ENCODE measurements at regions not wholly inside any gene's neighbourhood (a gene's known extent, or its start where the extent isn't known, plus 50 kb on each side); places are given as distances from the start of the nearest gene placed in this dataset.

DNA sequence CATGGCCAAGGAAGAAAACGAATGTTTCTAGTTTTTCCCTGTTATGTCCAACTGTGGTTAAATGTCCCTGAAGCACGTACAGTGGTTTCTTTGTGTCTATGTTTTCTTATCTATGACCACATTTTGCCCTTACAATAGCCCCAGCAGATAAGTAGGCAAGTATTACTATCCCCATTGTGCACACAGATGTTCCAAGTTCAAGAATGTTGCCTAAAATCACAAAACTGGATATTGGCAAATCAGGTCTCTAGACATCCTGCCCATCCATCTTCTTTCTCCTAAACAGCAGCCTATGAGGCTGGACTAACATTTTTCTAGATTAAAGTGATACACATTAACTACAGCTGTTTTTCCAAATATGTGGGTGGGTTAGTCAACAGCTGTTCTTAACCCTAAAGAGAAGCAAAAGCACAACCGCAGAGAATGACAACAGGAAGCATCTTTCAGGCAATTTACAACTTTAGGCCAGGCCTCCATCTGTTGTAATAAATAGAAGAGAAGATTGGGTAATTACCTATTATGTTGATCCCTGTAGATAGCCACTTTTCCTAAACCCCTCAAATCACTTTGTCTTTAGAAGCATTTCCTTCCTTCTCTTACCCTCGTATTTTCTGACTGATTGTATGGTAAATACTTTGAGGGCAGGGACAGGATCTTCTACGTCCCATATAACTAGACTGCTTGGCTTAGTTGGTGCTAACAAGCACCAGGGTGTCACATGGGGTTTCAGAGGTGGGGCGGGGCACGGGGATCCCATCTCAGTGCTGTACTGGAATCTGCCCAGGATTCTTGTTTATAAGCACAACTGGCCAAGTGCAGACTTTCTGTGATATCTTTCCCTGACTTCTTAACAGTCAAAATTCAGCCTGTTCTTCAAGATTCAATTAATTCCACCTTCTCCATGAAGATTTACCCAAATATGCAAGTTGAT, 132.1 kb upstream of the SETBP1 start:
- TF ChIP-seq, protein P1, sequence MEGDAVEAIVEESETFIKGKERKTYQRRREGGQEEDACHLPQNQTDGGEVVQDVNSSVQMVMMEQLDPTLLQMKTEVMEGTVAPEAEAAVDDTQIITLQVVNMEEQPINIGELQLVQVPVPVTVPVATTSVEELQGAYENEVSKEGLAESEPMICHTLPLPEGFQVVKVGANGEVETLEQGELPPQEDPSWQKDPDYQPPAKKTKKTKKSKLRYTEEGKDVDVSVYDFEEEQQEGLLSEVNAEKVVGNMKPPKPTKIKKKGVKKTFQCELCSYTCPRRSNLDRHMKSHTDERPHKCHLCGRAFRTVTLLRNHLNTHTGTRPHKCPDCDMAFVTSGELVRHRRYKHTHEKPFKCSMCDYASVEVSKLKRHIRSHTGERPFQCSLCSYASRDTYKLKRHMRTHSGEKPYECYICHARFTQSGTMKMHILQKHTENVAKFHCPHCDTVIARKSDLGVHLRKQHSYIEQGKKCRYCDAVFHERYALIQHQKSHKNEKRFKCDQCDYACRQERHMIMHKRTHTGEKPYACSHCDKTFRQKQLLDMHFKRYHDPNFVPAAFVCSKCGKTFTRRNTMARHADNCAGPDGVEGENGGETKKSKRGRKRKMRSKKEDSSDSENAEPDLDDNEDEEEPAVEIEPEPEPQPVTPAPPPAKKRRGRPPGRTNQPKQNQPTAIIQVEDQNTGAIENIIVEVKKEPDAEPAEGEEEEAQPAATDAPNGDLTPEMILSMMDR (conservative IDR thresholded peaks at IDR 0.05): no peak
- no peak for TF ChIP-seq ZFX (IDR thresholded peaks at IDR 0.05)
